PC-3 (cell line): ENCODE measurements at regions not wholly inside any gene's neighbourhood (a gene's known extent, or its start where the extent isn't known, plus 50 kb on each side); places are given as distances from the start of the nearest gene placed in this dataset.

Source experiments
- ATAC-seq: fragments of 200-7000 bp; cut with Tn5 transposase; 2 replicates; pipeline ENCODE4 v1.9.1; 2020; ENCODE audit warnings: mild to moderate bottlenecking, moderate library complexity
- BruUV-seq: library from RNA; stranded (reverse); fragments of 400-500 nt; replicated peaks from 2 replicates; lab custom pipeline; 2021; lab: Mats Ljungman, UMichigan
- CTCF ChIA-PET: fragments of 300-600 bp; sonication (Branson Sonifier 250); formaldehyde crosslinking; loops from one replicate; lab custom pipeline; 2022; ENCODE audit warnings: antibody characterized with exemption; lab: Charles Lee
- POLR2A ChIA-PET: fragments of 300-600 bp; sonication (Branson Sonifier 250); formaldehyde crosslinking; loops from one replicate; lab custom pipeline; 2022; ENCODE audit warnings: antibody characterized with exemption; ENCODE audit not compliant: unreplicated experiment; lab: Charles Lee
- DNase-seq: peaks from one replicate; pipeline ENCODE4 v3.0.0-alpha.2; 2015
- H2AFZ ChIP-seq: fragments of 300-600 bp; sonication (generic); 2 replicates; pipeline ENCODE4 v1.6.0; 2016; ENCODE audit warnings: antibody characterized with exemption, low read length
- H3F3A ChIP-seq: fragments of 300-600 bp; sonication (generic); one replicate; pipeline ENCODE4 v1.6.0; 2017; ENCODE audit warnings: antibody characterized with exemption, low read length, control low read depth, mild to moderate bottlenecking; ENCODE audit not compliant: unreplicated experiment
- H3K27ac ChIP-seq: fragments of 300-600 bp; sonication (generic); 2 replicates; pipeline ENCODE4 v1.5.1; 2016; ENCODE audit warnings: mild to moderate bottlenecking, low read length
- H3K27me3 ChIP-seq: fragments of 300-600 bp; sonication (generic); 2 replicates; pipeline ENCODE4 v1.6.1; 2016; ENCODE audit warnings: low read length, mixed read lengths
- H3K36me3 ChIP-seq: fragments of 300-600 bp; sonication (generic); 2 replicates; pipeline ENCODE4 v1.6.1; 2016; ENCODE audit warnings: low read depth, mixed run types, low read length, mixed read lengths
- H3K4me1 ChIP-seq: fragments of 300-600 bp; sonication (generic); 2 replicates; pipeline ENCODE4 v1.5.1; 2016; ENCODE audit warnings: low read length; ENCODE audit not compliant: insufficient read depth
- H3K4me2 ChIP-seq: fragments of 300-600 bp; sonication (generic); 2 replicates; pipeline ENCODE4 v1.6.0; 2016; ENCODE audit warnings: low read length
- H3K4me3 ChIP-seq: fragments of 300-600 bp; sonication (generic); 2 replicates; pipeline ENCODE4 v1.5.1; 2016; ENCODE audit warnings: mild to moderate bottlenecking, low read length, mixed read lengths
- H3K79me2 ChIP-seq: fragments of 300-600 bp; sonication (generic); 2 replicates; pipeline ENCODE4 v1.6.1; 2017; ENCODE audit warnings: low read length, mixed read lengths
- H3K9ac ChIP-seq: fragments of 300-600 bp; sonication (generic); 2 replicates; pipeline ENCODE4 v1.6.0; 2016; ENCODE audit warnings: mild to moderate bottlenecking, low read length
- H3K9me2 ChIP-seq: fragments of 300-600 bp; sonication (generic); replicated peaks from 2 replicates; pipeline ENCODE4 v1.6.1; 2016; ENCODE audit warnings: mixed run types, low read length, mixed read lengths
- H3K9me3 ChIP-seq: fragments of 300-600 bp; sonication (generic); 2 replicates; pipeline ENCODE4 v1.6.1; 2016; ENCODE audit warnings: low read length, mixed read lengths
- H4K20me1 ChIP-seq: fragments of 300-600 bp; sonication (generic); 2 replicates; pipeline ENCODE4 v1.6.1; 2016; ENCODE audit warnings: low read length, mixed read lengths
- CTCF ChIP-seq: fragments of 300-600 bp; sonication (generic); conservative IDR thresholded peaks from 2 replicates; pipeline ENCODE4 v1.5.1; 2017; ENCODE audit warnings: antibody characterized with exemption, low read depth, mild to moderate bottlenecking, low read length
- EZH2 ChIP-seq: fragments of 300-600 bp; sonication (generic); IDR thresholded peaks from one replicate; pipeline ENCODE4 v1.6.1; 2017; ENCODE audit warnings: antibody characterized with exemption, mild to moderate bottlenecking, low read length; ENCODE audit not compliant: unreplicated experiment
- EZH2phosphoT487 ChIP-seq: fragments of 300-600 bp; sonication (generic); IDR thresholded peaks from 2 replicates; pipeline ENCODE4 v1.6.1; 2018; ENCODE audit warnings: mild to moderate bottlenecking, antibody characterized with exemption, low read length, borderline replicate concordance
- intact Hi-C: fragments of 100-400 bp; cut with micrococcal nuclease; formaldehyde crosslinking; loops from 2 replicates; pipeline ENCODE4 v1.9.0; 2023

GRCh38 chr9:126160854-126161329 lies 165.7 kb upstream of the MVB12B start:
- no TSS peak for BruUV-seq

GRCh38 chr9:126162611-126163381 lies 163.8 kb upstream of the MVB12B start:
- no peak overlapping the region for H3K4me2 ChIP-seq
- TF ChIP-seq EZH2phosphoT487 (no peak), CTCF (no peak)
- H3K9me2 ChIP-seq, result no peaks in the 10 kb centered on the region
- no peaks in the 10 kb centered on the region for H3K36me3 ChIP-seq
- no peaks in the 10 kb centered on the region for H4K20me1 ChIP-seq
- ATAC-seq (no peak), DNase-seq (no peak)
- H3K79me2 ChIP-seq, result no peaks in the 10 kb centered on the region
- no peak overlapping the region for H3K4me3 ChIP-seq
- H3K9me3 ChIP-seq, result no peaks in the 10 kb centered on the region
- no peaks in the 10 kb centered on the region for H3F3A ChIP-seq
- intact Hi-C loops, result no loop called here
- ChIA-PET POLR2A (no interaction called here), CTCF (interaction anchor here (0.6 kb wide), 1 partner anchor 31 kb away, joined by 3 read pairs; no protein-coding TSS in a partner anchor)
- H3K4me1 ChIP-seq, result no peaks in the 10 kb centered on the region
- H3K9ac ChIP-seq, result no peak overlapping the region
- BruUV-seq, result no TSS peak
- H3K27ac ChIP-seq, result no peak overlapping the region
- peaks cover 35% of the 10 kb centered on the region for H3K27me3 ChIP-seq
- no peak overlapping the region for H2AFZ ChIP-seq

More at GRCh38 chr9:126160854-126161329, 165.7 kb upstream of the MVB12B start:
- ChIA-PET CTCF (interaction anchor here (0.7 kb wide), 1 partner anchor 181 kb away, joined by 3 read pairs; no protein-coding TSS in a partner anchor), POLR2A (no interaction called here)
- no peaks in the 10 kb centered on the region for H3K4me1 ChIP-seq
- peaks cover 16% of the 10 kb centered on the region for H3K27me3 ChIP-seq
- no peaks in the 10 kb centered on the region for H3F3A ChIP-seq
- no peaks in the 10 kb centered on the region for H3K9me2 ChIP-seq
- H3K27ac ChIP-seq, result no peak overlapping the region
- no peak for DNase-seq
- H4K20me1 ChIP-seq, result no peaks in the 10 kb centered on the region
- no peaks in the 10 kb centered on the region for H3K79me2 ChIP-seq
- no peak overlapping the region for H3K4me3 ChIP-seq
- intact Hi-C loops, result no loop called here
- H3K36me3 ChIP-seq, result no peaks in the 10 kb centered on the region
- ATAC-seq, result no peak
- TF ChIP-seq EZH2phosphoT487 (no peak), EZH2 (no peak), CTCF (no peak)
- no peak overlapping the region for H2AFZ ChIP-seq
- no peaks in the 10 kb centered on the region for H3K9me3 ChIP-seq
- no peak overlapping the region for H3K4me2 ChIP-seq
- H3K9ac ChIP-seq, result no peak overlapping the region
